Prostate gland (tissue), 2 donors: ENCODE measurements at regions not wholly inside any gene's neighbourhood (a gene's known extent, or its start where the extent isn't known, plus 50 kb on each side); places are given as distances from the start of the nearest gene placed in this dataset.

ENCODE experiments used
- CTCF ChIP-seq, 4 experiments: fragments of 200-600 bp in 2 of 4; fragments of 450-650 bp in 2 of 4; sonication (generic) in 2 of 4; IDR thresholded peaks; 1 replicate in 3 of 4; 2 replicates in 1 of 4; pipeline ENCODE4 v1.5.1; 2016 to 2019; ENCODE audit warnings: antibody characterized with exemption in 4 of 4, mild to moderate bottlenecking in 2 of 4, moderate library complexity in 2 of 4
- POLR2A ChIP-seq: fragments of 450-650 bp; IDR thresholded peaks from one replicate; pipeline ENCODE4 v1.6.1; 2016; ENCODE audit warnings: antibody characterized with exemption, mild to moderate bottlenecking
- POLR2AphosphoS5 ChIP-seq: sonication (generic); formaldehyde crosslinking; IDR thresholded peaks from one replicate; pipeline ENCODE4 v1.6.1; 2017; ENCODE audit warnings: antibody characterized with exemption

GRCh38 chr4:117481742-117482141, 396.4 kb upstream of the TRAM1L1 start:
- no peak for TF ChIP-seq CTCF (IDR thresholded peaks at IDR 0.05)
- TF ChIP-seq POLR2AphosphoS5 = no peak
- TF ChIP-seq POLR2A = no peak
